NT2/D1 (cell line): ENCODE measurements at regions not wholly inside any gene's neighbourhood (a gene's known extent, or its start where the extent isn't known, plus 50 kb on each side); places are given as distances from the start of the nearest gene placed in this dataset.

ENCODE experiments used
- DNase-seq: peaks from one replicate; pipeline ENCODE4 v3.0.0-alpha.2; 2011; ENCODE audit warnings: low read depth, low spot score
- H3K27me3 ChIP-seq: 2 replicates; pipeline ENCODE4 v1.6.0; 2011; ENCODE audit warnings: mild to moderate bottlenecking; ENCODE audit not compliant: insufficient read length, insufficient read depth
- H3K36me3 ChIP-seq: 2 replicates; pipeline ENCODE4 v1.6.1; 2011; ENCODE audit warnings: mild to moderate bottlenecking, low read length, mixed read lengths; ENCODE audit not compliant: insufficient read depth, insufficient read length
- H3K4me1 ChIP-seq: 2 replicates; pipeline ENCODE4 v1.5.1; 2011; ENCODE audit not compliant: insufficient read depth, insufficient read length
- H3K4me3 ChIP-seq: 2 replicates; pipeline ENCODE4 v1.5.1; 2011; ENCODE audit warnings: low read depth; ENCODE audit not compliant: insufficient read length
- H3K9ac ChIP-seq: 2 replicates; pipeline ENCODE4 v1.6.0; 2011; ENCODE audit warnings: low read depth; ENCODE audit not compliant: insufficient read length
- H3K9me3 ChIP-seq: 2 replicates; pipeline ENCODE4 v1.5.1; 2011; ENCODE audit warnings: mild to moderate bottlenecking, low read length; ENCODE audit not compliant: insufficient read depth
- SUZ12 ChIP-seq: IDR thresholded peaks from 2 replicates; pipeline ENCODE4 v1.6.1; 2011; ENCODE audit not compliant: insufficient read length, insufficient read depth; ENCODE audit errors: extremely low read depth
- YY1 ChIP-seq: IDR thresholded peaks from 2 replicates; pipeline ENCODE4 v1.6.1; 2011; ENCODE audit not compliant: insufficient read length, insufficient read depth
- ZNF274 ChIP-seq: IDR thresholded peaks from 2 replicates; pipeline ENCODE4 v1.6.1; 2011; ENCODE audit warnings: mild to moderate bottlenecking, low read depth, low read length

- Histone ChIP-seq H3K4me3 (no peak overlapping the region), H3K9ac (no peak overlapping the region), H3K9me3 (no peaks in the 10 kb centered on the region), H3K36me3 (no peaks in the 10 kb centered on the region), H3K27me3 (no peaks in the 10 kb centered on the region), H3K4me1 (no peaks in the 10 kb centered on the region)
- no peak for TF ChIP-seq YY1
- TF ChIP-seq ZNF274, result no peak
- no peak for TF ChIP-seq SUZ12
- DNase-seq, result no peak
Measured at GRCh38 chr2:212646698-212647366, 108.2 kb upstream of the ERBB4 start.

DNA sequence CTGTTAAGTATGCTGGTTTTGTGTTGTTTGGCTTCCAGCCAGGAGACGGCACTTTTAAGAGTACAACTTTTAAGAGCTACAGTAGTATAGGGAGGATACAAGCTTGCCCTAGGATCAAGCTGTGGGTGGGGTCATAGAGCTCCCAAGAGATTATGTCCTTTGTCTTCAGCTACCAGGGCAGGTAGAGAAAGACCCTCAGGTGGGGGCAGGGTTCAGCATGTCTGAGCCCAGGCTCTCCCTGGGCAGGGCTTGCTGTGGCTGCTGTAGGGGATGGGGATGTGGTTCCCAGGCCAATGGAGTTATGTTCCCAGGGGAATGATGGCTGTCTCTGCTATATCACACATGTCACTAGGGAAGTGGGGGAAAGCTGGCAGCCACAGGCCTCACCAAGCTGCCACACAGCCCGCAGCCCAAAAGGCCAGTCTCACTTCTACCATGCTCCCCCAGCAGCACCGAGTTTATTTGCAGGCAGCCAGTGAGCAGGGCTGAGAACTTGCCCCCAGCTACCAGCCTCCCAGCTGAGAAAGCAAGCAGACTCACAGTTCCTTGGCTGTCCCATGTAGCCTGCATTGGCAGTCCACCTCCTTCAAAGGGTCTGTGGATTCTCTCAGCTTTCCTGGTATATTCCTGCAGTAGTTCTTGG is 105.7 kb upstream of the ERBB4 start:
- Histone ChIP-seq H3K9ac (no peak overlapping the region), H3K27me3 (no peaks in the 10 kb centered on the region), H3K9me3 (no peaks in the 10 kb centered on the region), H3K4me1 (no peaks in the 10 kb centered on the region), H3K4me3 (no peak overlapping the region), H3K36me3 (no peaks in the 10 kb centered on the region)
- no peak for TF ChIP-seq YY1
- no peak for TF ChIP-seq ZNF274
- TF ChIP-seq SUZ12, result no peak
- no peak for DNase-seq

GRCh38 chr2:212640428-212640827 is 101.8 kb upstream of the ERBB4 start:
- no peaks in the 10 kb centered on the region for H3K36me3 ChIP-seq
- no peaks in the 10 kb centered on the region for H3K9me3 ChIP-seq
- TF ChIP-seq SUZ12 (no peak), ZNF274 (no peak), YY1 (no peak)
- no peaks in the 10 kb centered on the region for H3K27me3 ChIP-seq
- H3K4me1 ChIP-seq, result no peaks in the 10 kb centered on the region
- H3K4me3 ChIP-seq, result no peak overlapping the region
- H3K9ac ChIP-seq, result no peak overlapping the region
- DNase-seq, result no peak

- Histone ChIP-seq H3K36me3 (no peaks in the 10 kb centered on the region), H3K9ac (no peak overlapping the region), H3K9me3 (no peaks in the 10 kb centered on the region), H3K4me1 (no peaks in the 10 kb centered on the region), H3K4me3 (no peak overlapping the region), H3K27me3 (no peaks in the 10 kb centered on the region)
- TF ChIP-seq ZNF274 (no peak), SUZ12 (no peak), YY1 (no peak)
- no peak for DNase-seq
Measured at GRCh38 chr2:212638694-212639093, 100.1 kb upstream of the ERBB4 start.

DNA sequence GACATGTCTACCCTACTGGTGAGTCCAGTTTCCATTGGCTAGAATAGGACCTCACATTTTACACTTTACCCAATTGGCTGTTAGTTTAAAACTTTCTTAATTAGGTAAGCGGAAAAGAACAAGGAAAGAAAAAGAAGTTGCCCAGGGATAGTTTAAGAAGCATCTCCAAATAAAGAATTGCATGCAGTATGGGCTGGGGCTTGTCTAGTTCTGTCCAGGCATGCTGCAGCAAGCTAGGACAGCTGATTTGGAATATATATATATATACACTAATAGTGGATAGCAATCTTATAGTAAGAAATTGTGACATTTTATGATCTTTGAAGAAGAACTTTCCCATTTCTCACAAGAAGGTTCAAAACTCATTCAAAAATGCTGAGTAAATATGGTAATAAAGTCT is 90.0 kb upstream of the ERBB4 start:
- Histone ChIP-seq H3K27me3 (no peaks in the 10 kb centered on the region), H3K36me3 (no peaks in the 10 kb centered on the region)
- TF ChIP-seq ZNF274, result no peak
- no peak for TF ChIP-seq SUZ12

GRCh38 chr2:212626371-212626918 is 87.8 kb upstream of the ERBB4 start:
- no peaks in the 10 kb centered on the region for H3K36me3 ChIP-seq
- H3K4me1 ChIP-seq, result no peaks in the 10 kb centered on the region
- H3K4me3 ChIP-seq, result no peak overlapping the region
- DNase-seq, result no peak
- H3K27me3 ChIP-seq, result no peaks in the 10 kb centered on the region
- no peaks in the 10 kb centered on the region for H3K9me3 ChIP-seq
- TF ChIP-seq YY1 (no peak), ZNF274 (no peak), SUZ12 (no peak)
- H3K9ac ChIP-seq, result no peak overlapping the region

More for the DNA sequence above, 90.0 kb upstream of the ERBB4 start:
- Histone ChIP-seq H3K4me3 (no peak overlapping the region), H3K9me3 (no peaks in the 10 kb centered on the region), H3K4me1 (no peaks in the 10 kb centered on the region), H3K9ac (no peak overlapping the region)
- DNase-seq, result no peak

DNA sequence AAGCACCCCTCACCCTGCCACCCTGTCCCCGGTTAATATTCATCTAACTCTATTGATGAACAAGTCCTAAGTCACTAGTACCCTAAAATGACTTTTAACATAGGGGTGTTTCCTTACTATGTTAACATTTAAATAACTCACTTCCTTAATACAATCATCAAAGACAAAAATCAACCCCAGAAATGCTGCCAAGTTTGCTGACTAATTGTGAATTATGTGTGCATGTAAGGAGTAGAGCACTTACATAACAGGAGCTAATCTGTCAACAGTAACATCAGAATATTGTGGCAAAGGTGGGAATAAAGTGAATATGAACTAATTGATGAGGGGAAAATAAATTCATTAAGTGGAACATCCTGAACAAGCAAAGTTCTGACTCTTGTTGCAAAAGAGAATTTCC is 81.4 kb upstream of the ERBB4 start:
- TF ChIP-seq ZNF274 (no peak), YY1 (no peak), SUZ12 (no peak)
- no peaks in the 10 kb centered on the region for H3K4me1 ChIP-seq
- no peaks in the 10 kb centered on the region for H3K27me3 ChIP-seq
- no peaks in the 10 kb centered on the region for H3K36me3 ChIP-seq
- H3K9ac ChIP-seq, result no peak overlapping the region
- no peak overlapping the region for H3K4me3 ChIP-seq
- DNase-seq, result no peak
- H3K9me3 ChIP-seq, result no peaks in the 10 kb centered on the region
